ENCODE measurements at regions not wholly inside any gene's neighbourhood (a gene's known extent, or its start where the extent isn't known, plus 50 kb on each side); places are given as distances from the start of the nearest gene placed in this dataset.

DNA sequence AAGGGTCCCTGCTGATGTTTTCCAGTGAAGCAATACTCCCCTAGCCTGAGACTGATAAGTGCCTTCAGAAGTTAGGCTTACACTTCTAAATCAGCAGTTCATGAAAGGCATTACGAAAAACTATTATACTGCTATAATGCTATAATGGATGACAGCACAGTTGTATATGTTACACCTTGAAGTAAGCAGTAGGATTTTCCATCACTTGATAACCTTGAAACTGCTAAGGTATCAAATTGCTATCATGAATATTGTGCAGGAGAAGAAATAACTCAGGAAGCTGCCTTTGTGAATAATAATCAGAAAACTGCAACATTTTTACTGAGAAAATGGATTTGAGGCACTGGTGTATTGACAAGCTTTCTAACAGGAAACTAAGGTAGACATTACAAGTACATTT is 142.3 kb downstream of the HNMT start:
- TF ChIP-seq, protein P1, sequence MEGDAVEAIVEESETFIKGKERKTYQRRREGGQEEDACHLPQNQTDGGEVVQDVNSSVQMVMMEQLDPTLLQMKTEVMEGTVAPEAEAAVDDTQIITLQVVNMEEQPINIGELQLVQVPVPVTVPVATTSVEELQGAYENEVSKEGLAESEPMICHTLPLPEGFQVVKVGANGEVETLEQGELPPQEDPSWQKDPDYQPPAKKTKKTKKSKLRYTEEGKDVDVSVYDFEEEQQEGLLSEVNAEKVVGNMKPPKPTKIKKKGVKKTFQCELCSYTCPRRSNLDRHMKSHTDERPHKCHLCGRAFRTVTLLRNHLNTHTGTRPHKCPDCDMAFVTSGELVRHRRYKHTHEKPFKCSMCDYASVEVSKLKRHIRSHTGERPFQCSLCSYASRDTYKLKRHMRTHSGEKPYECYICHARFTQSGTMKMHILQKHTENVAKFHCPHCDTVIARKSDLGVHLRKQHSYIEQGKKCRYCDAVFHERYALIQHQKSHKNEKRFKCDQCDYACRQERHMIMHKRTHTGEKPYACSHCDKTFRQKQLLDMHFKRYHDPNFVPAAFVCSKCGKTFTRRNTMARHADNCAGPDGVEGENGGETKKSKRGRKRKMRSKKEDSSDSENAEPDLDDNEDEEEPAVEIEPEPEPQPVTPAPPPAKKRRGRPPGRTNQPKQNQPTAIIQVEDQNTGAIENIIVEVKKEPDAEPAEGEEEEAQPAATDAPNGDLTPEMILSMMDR (IDR thresholded peaks at IDR 0.05; ENCODE audit: borderline replicate concordance, insufficient read depth, low read depth, low read length), result no peak
- H3K4me3 ChIP-seq (ENCODE audit: low read depth, low read length), result no peak overlapping the region

DNA sequence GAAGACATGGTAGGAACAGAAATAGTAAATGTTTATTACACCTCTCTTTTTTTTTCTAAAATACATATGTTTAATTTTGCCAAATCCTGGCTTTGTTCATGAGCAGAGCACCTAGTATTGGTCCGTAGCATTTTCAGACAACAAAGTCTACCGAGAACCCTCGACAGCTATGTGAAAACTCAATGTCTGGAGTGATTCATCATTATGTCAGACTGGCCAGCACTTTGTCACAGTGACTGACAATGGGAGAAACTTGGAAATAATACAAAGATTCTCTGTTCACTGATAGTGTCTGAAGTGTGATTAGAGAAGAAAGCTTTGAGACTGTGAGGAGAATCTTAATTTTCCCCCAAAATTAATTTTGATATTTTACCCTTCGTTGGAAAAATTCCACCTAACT is 143.0 kb downstream of the HNMT start:
- no peak overlapping the region for H3K4me3 ChIP-seq (ENCODE audit: low read depth, low read length)
- TF ChIP-seq, protein P1 (IDR thresholded peaks at IDR 0.05; ENCODE audit: borderline replicate concordance, insufficient read depth, low read depth, low read length), result no peak

DNA sequence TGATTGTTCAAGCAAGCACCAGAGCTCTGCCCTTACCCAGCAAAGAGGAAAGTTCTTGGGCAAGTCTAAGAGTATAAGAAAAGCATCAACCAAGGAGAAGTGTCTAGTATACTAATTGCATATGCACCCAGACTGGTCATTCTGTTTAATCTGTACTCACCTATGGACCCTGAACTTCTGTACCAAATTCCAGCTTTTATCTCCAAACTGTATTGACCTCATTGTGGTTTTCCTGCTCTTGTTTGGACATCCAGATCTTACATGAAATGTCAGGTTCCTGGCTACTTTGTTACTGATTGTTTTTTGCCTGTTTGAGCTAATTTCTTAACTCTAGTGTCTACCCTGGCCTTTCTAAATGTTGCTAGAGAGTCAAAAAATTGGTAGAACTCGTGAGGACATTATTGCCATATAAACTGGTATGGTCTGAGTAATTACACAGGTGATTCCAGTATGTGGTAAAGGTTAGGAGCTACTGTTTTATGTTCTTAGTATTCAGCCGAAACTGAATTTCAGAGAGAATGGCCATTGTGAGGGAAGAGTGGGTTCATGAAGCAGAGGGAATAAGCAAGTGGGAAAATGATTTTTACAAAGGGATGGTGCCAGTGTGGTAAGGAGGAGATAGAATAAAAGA is 146.3 kb downstream of the HNMT start:
- TF ChIP-seq, protein P1 (IDR thresholded peaks at IDR 0.05; ENCODE audit: borderline replicate concordance, insufficient read depth, low read depth, low read length), result no peak
- H3K4me3 ChIP-seq (ENCODE audit: low read depth, low read length), result no peak overlapping the region

DNA sequence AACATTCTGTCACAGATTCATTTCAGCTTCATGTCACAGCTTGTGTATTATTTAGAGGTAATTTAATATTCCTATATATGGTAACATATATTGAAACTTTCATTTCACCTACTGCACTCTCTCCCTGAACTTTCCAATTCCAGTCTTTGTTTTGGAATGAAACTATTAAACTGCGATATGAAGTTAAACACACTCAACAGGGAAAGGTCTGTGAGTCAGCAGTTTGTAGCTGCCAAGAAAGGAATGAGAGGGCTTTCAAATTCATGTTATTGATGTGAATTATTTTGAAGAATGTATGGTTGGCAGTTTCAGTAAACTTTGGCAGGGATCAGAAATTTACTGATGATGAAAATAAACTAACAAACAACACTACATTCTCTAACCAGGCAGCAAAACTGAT is 148.3 kb downstream of the HNMT start:
- TF ChIP-seq, protein P1 (IDR thresholded peaks at IDR 0.05; ENCODE audit: borderline replicate concordance, insufficient read depth, low read depth, low read length), result no peak
- H3K4me3 ChIP-seq (ENCODE audit: low read depth, low read length), result no peak overlapping the region

DNA sequence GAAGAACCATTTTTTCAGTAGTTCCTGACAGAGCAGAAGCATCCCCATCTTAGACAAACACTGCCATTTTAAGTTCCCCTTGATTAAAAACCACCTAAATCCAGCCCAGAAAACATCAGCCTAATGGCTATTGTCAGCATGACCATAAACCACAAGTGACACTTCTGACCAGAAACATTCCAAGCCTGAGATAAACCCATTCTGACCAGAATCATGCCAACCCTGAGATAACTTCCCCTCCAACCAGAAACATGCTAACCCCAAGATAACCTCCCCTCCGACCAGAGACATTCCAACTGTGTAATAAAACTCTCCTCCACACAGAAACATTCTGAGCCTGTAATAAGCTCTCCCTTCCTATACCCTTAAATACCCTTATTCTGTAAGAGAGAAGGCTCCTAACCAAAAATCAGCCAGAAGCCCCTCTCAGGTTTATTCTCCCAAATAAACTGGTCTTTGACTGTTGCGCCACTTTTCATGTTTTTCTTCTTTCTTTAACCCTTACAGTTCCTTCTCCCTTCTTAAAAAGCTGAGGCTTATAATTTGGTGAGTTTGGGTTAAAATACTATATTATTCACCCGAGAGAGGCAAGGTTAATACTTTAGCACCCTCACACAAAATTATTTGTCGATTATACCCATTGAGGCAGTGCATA is 149.7 kb downstream of the HNMT start:
- TF ChIP-seq, protein P1 (IDR thresholded peaks at IDR 0.05; ENCODE audit: borderline replicate concordance, insufficient read depth, low read depth, low read length), result no peak
- no peak overlapping the region for H3K4me3 ChIP-seq (ENCODE audit: low read depth, low read length)

DNA sequence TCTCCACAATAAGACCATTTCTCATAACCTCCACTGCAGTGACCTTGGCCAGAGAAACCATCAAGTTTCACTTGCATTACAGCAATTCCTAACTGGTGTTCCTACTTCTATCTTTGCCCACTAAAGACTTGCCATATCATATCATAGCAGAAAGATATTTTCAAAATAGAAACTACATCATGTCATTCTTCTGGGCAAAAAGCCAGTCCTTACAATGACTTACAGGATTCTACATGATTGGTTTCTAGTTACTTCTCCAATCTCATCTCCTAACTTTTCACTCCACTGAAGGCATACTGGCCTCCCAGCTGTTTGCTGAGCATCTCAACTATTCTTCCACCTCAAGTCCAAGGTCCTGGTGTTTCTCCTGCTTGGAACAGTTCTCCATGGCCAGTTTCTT is 151.4 kb downstream of the HNMT start:
- no peak overlapping the region for H3K4me3 ChIP-seq (ENCODE audit: low read depth, low read length)
- TF ChIP-seq, protein P1 (IDR thresholded peaks at IDR 0.05; ENCODE audit: borderline replicate concordance, insufficient read depth, low read depth, low read length), result no peak

DNA sequence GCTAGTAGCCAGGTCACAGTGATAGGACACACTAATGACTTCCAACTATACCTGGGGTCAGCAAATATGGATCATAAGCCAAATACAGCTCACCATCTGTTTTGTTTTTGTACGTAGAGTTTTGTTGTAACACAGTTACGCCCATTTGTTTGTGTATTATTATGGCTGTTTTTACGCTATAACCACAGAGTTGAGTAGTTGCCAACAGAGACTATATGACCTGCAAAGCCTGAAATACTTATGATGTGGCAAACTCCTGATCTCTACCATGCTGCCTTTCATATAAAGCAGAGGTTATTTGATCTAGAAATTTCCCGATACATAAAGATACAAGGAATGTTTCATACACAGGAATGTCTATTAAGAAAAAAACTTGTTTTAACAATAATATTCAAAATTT is 152.2 kb downstream of the HNMT start:
- TF ChIP-seq, protein P1 (IDR thresholded peaks at IDR 0.05; ENCODE audit: borderline replicate concordance, insufficient read depth, low read depth, low read length), result no peak
- no peak overlapping the region for H3K4me3 ChIP-seq (ENCODE audit: low read depth, low read length)

All from GM12875 (cell line).